AG04450 (cell line): ENCODE measurements at regions not wholly inside any gene's neighbourhood (a gene's known extent, or its start where the extent isn't known, plus 50 kb on each side); places are given as distances from the start of the nearest gene placed in this dataset.
"Not testable (repeated sequence)": the region's sequence is repeated elsewhere in the genome, so short reads cannot be mapped to it uniquely, and the experiment has no call there.

ENCODE experiments used
- CTCF ChIA-PET: fragments of 300-600, 350-600 bp; formaldehyde crosslinking; extraction: SDS; loops from one replicate; lab custom pipeline; 2022; ENCODE audit warnings: antibody characterized with exemption, inconsistent platforms; lab: Charles Lee
- POLR2A ChIA-PET: fragments of 350-600 bp; formaldehyde crosslinking; extraction: SDS; loops from one replicate; lab custom pipeline; 2021; ENCODE audit warnings: antibody characterized with exemption, inconsistent platforms; lab: Yijun Ruan, JAX
- DNase-seq: peaks from one replicate; pipeline ENCODE4 v3.0.0-alpha.2; 2011; ENCODE audit warnings: low read depth, low spot score
- H3K27ac ChIP-seq: one replicate; pipeline ENCODE4 v1.5.1; 2012; ENCODE audit warnings: low read depth, low read length, control low read depth
- H3K27me3 ChIP-seq: one replicate; pipeline ENCODE4 v1.6.0; 2012; ENCODE audit warnings: low read length; ENCODE audit not compliant: control insufficient read depth, insufficient read depth
- H3K4me3 ChIP-seq: 2 replicates; pipeline ENCODE4 v1.5.1; 2011; ENCODE audit warnings: mild to moderate bottlenecking, low read depth, low read length, control low read depth
- H3K9me3 ChIP-seq: 2 replicates; pipeline ENCODE4 v1.5.1; 2012; ENCODE audit warnings: low read length; ENCODE audit not compliant: control insufficient read depth, insufficient read depth
- TF ChIP-seq, protein P1 (sequence below): IDR thresholded peaks from 2 replicates; pipeline ENCODE4 v1.5.1; 2011; ENCODE audit warnings: low read depth, low read length, control low read depth, inconsistent platforms

DNA sequence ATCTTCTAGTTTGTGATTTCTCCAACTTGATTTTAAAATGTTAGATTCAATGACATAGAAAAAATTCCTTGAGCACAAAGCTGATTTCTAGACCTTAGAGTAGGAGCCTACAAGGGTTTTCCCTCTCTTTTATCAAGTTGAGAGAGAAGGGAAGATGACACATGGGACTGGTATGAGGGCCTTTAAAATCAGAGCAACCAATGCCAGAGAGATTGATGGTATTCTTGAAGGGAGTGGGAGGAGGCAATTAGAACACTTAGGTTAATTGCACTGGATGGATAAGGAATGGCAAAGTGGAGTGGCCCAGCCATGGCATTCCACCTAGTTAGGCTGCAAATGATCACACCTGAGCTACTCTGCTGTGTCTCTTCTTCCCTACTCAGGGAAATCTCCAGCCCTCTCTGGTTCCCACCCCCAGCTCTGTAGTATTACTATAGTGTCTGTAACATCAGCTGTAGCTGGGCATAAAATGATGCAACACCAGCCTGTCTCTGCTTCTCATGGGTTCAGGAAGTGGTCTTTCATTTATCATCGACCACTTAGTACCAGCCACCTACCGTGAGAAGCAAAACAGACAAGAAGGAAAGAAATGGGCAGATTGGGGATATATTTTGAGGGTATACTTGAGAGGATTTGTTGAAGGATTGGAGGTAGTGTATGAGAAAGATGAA, 333.6 kb downstream of the DLEU7 start:
- DNase-seq = no peak
- POLR2A ChIA-PET = interaction anchor here (0.7 kb wide), 1 partner anchor 9 kb away, joined by 8 read pairs; no protein-coding TSS in a partner anchor
- TF ChIP-seq, protein P1, sequence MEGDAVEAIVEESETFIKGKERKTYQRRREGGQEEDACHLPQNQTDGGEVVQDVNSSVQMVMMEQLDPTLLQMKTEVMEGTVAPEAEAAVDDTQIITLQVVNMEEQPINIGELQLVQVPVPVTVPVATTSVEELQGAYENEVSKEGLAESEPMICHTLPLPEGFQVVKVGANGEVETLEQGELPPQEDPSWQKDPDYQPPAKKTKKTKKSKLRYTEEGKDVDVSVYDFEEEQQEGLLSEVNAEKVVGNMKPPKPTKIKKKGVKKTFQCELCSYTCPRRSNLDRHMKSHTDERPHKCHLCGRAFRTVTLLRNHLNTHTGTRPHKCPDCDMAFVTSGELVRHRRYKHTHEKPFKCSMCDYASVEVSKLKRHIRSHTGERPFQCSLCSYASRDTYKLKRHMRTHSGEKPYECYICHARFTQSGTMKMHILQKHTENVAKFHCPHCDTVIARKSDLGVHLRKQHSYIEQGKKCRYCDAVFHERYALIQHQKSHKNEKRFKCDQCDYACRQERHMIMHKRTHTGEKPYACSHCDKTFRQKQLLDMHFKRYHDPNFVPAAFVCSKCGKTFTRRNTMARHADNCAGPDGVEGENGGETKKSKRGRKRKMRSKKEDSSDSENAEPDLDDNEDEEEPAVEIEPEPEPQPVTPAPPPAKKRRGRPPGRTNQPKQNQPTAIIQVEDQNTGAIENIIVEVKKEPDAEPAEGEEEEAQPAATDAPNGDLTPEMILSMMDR = no peak
- H3K27me3 ChIP-seq = no peaks in the 10 kb centered on the region
- CTCF ChIA-PET = interaction anchor here (0.8 kb wide), 1 partner anchor 533 kb away, joined by 3 read pairs; no protein-coding TSS in a partner anchor
- H3K27ac ChIP-seq = no peak overlapping the region
- H3K4me3 ChIP-seq = no peak overlapping the region
- H3K9me3 ChIP-seq = peaks cover 5% of the 10 kb centered on the region

DNA sequence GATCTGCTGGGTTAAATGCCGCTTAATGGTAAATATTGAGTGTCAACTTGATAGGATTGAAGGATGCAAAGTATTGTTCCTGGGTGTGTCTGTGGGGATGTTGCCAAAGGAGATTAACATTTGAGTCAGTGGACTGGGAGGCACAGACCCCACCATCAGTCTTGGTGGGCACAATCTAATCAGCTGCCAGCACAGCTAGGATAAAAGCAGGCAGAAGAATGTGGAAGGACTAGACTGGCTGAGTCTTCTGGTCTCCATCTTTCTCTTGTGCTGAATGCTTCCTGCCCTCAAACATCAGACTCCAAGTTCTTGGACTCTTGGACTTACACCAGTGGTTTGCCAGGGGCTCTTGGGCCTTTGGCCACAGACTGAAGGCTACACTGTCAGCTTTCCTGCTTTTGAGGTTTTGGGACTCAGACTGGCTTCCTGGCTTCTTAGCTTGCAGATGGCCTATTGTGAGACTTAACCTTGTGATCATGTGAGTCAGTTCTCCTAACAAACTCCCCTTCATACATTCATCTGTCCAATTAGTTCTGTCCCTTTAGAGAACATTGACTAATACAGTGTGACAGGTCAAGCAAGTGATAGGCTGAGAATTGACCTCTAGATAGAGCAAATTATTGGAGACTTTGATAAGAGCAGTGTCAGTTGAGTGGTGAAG, 332.5 kb downstream of the DLEU7 start:
- DNase-seq, H3K4me3 ChIP-seq: not testable (repeated sequence)

DNA sequence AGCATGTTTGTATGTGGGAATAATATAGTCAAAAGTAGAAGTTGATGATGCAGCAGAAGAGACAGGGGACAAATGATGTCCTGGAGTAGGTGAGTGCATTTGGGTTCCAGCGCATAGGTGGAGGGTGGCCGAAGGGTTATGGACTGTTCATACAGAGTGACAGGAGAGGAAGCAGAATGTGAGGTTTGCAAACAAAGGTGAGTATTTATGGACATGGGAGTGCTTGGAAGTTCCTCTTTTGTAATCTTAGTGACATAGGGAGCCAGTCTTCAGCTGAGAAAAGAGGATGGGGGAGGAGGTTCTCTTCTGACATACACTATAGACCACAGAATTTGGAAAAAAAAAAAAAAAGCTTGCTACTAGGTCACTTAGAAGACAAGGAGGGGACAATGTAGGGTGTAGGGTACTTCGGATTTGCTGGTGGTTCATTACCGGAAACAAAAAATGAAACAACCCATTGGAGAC, 331.6 kb downstream of the DLEU7 start:
- no peak for DNase-seq
- TF ChIP-seq, protein P1 = no peak
- Histone ChIP-seq H3K4me3 (no peak overlapping the region; the same call in 1 of the 2 replicates), H3K9me3 (peaks cover 5% of the 10 kb centered on the region), H3K27ac (no peak overlapping the region), H3K27me3 (no peaks in the 10 kb centered on the region)
- ChIA-PET POLR2A (interaction anchor here (0.6 to 1.1 kb wide), 2 partner anchors 18 to 54 kb away, joined by 3 read pairs; no protein-coding TSS in a partner anchor), CTCF (no interaction called here)

More for the DNA sequence above, 332.5 kb downstream of the DLEU7 start:
- H3K27ac ChIP-seq, CTCF ChIA-PET, POLR2A ChIA-PET, H3K27me3 ChIP-seq, H3K9me3 ChIP-seq: not testable (repeated sequence)

DNA sequence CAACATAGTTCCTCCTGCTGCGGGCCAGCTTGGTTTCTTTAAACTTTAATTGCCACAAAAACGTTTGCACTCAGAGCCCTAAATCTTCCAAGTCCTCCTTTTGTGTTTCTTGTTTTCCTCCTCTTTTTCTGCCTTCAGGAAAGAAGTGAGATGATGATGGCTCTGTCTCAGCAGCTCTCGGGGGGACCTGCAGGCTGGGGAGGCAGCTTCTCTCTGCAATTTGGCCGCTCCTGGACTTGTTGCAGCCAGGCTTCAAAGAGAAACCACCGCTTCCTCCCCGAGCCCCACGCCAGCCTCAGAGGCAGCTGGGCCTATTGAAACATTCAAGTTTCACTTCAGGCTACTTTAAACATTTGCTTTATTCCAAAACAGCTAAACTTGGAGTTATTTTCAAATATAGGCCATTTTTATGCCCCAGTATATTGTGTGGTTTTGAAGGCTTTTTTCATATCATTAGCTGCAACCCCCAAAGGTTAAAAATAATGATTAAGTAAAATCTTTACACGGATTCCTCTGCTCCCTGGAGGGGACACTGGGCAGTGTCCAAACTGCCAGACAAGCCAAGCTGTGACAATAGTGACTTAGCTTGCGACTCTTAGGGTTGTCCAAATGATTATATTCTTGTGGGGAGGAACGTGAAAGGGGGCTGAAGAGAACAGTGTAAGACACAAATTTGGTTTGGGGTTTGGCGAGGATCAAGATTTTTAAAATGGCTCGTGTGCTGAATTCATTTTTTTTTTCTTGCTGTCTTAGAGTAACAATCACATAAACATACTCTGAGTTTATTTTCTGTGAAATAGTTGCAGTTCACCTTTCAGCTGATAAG, 330.8 kb downstream of the DLEU7 start:
- H3K4me3 ChIP-seq = peak overlapping the region; percentile 41
- peak overlapping the region; percentile 42 for H3K27ac ChIP-seq
- no peaks in the 10 kb centered on the region for H3K27me3 ChIP-seq
- POLR2A ChIA-PET = interaction anchor here (1.1 kb wide), 1 partner anchor 17 kb away, joined by 3 read pairs; no protein-coding TSS in a partner anchor
- DNase-seq = no peak
- TF ChIP-seq, protein P1 = no peak
- CTCF ChIA-PET = interaction anchor here (0.7 to 1.1 kb wide), 2 partner anchors 21 to 100 kb away, joined by 3 read pairs; no protein-coding TSS in a partner anchor
- peaks cover 5% of the 10 kb centered on the region for H3K9me3 ChIP-seq

DNA sequence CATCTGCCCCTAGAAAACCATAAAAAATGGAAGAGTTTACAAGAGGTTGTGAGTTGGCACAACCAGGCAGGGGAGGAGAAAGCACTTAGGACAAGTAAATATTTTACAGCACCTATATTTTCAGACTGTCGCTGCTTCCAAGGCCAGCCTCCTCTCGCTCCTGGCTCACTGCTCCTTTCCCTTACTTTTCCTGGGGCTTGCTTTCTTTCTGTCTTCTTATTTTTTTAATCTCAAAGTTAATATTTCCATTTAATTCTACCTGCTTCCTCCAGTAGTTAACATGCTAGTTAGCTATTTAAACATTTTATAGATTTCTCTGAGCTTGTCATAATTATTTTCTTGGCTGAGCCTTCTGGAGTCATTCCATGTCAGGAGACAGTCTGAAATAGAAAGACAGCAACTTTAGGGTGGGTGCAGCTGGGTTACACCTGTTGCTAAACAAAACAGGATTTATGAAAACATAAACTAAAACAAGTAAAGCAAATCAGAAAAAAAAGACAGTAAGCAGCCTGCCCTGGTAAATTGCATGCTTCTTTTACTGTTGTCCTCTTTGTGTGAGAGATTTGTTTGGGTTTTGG, 330.1 kb downstream of the DLEU7 start:
- POLR2A ChIA-PET = interaction anchor here (1.1 kb wide), 1 partner anchor 16 kb away, joined by 3 read pairs; no protein-coding TSS in a partner anchor
- H3K27ac ChIP-seq = no peak overlapping the region
- peaks cover 5% of the 10 kb centered on the region for H3K9me3 ChIP-seq
- no peak overlapping the region for H3K4me3 ChIP-seq
- H3K27me3 ChIP-seq = no peaks in the 10 kb centered on the region
- TF ChIP-seq, protein P1 = no peak
- DNase-seq = no peak
- CTCF ChIA-PET = interaction anchor here (0.7 to 1.1 kb wide), 3 partner anchors 18 to 100 kb away, joined by 3 read pairs; no protein-coding TSS in a partner anchor
